ENCODE measurements at regions not wholly inside any gene's neighbourhood (a gene's known extent, or its start where the extent isn't known, plus 50 kb on each side); places are given as distances from the start of the nearest gene placed in this dataset.
"Not testable (repeated sequence)": the region's sequence is repeated elsewhere in the genome, so short reads cannot be mapped to it uniquely, and the experiment has no call there.

DNA sequence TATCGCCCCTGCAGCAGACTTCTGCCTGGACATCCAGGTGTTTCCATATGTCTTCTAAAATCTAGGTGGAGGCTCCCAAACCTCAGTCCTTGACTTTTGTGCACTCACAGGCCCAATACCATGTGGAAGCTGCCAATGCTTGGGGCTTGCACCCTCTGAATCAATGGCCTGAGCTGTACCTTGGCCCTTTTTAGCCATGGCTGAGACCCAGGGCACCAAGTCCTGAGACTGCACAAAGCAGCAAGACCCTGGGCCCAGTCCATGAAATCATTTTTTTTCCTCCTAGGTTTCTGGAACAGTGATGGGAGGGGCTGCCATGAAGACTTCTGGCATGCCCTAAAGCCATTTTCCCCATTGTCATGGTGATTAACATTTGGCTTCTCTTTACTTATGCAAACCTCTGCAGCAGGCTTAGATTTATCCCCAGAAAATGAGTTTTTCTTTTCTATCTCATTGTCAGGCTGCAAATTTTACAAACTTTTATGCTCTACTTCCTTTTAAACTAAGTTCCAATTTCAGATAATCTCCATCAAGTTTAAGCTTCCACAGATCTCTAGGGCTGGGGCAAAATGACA, 1445.8 kb upstream of the FLRT2 start:
- no peak for DNase-seq (ENCODE audit: low spot score)

DNA sequence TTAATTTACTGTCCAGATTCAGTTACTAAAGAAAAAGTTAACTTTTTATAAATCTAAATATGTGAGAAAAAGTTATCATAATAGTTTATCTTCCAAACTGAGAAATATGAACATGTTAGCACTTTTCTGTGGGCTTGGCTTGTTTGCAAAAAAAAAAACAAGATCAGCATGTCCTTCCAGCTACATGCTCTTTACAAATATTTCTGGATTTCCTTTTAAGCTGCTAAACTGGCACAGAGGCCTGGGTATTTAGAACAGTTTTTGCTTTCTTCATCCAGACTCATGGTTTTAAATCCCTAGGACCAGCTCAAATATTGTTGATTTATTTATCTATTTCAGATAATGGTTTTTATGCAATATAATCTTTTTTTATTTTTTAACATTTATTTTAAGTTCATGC, 1444.5 kb upstream of the FLRT2 start:
- DNase-seq (ENCODE audit: low spot score), result no peak

DNA sequence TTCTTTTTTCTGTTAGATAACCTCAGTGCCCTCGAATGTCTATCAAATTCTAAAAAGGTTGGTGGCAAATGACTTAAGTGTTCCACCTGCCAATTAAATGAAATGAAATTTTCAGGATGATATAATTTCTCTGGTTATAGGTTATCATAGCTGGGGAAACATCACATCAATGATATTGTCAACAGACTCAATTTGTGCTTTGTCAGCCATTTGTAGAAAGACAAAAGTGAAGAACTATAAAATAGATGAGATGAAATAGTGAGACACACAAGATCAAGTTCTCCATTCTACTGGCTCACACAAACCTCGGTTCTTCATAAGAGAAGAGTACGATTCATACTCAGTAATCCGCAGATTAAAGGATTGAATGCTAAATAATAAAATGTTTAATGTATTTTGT, 1443.2 kb upstream of the FLRT2 start:
- no peak for DNase-seq (ENCODE audit: low spot score)

DNA sequence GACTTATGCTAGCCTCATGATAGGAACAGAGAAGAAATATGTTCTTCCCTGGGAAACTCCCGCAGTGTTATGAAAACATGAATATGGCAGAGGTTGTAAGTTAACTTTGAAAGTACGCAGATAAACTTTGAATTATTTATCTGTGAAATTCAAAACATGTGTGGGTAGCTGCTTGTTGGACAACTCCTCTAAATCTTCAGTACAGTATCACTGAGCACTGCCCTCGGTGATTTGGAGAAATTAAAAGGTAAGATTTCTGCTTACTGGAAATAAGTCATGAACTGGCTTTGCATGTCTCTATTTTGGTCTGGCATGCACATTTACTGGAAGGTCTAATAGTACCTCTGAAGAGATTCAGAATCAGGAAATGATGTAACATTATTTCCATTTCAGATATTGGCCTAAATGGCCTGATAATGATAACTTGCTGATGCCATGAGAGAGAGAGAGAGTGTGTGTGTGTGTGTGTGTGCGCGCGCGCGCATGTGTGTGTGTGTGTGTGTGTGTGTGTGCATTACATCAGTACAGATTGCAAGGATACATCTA, 1441.9 kb upstream of the FLRT2 start:
- DNase-seq (ENCODE audit: low spot score), result no peak

DNA sequence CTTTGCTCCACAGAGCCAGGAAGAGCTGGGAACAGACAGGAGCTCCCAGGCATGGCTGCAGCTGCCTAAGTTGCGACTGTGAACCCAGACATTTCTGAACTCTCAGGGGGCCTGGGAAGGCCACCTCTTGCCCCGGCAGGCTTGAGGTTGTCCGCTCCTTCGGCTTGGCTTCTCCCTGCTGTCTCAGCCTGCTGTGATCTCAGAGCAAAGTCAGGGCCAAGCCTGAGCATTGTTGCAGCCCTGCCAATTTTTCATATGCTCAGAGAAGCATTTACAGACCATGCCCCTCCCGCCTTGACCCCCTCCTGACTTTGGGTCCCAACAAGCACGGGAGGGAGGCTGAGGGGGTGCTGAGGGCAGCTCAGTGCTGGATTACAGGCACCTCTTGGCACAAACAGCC, 1439.1 kb upstream of the FLRT2 start:
- no peak for DNase-seq (ENCODE audit: low spot score)

DNA sequence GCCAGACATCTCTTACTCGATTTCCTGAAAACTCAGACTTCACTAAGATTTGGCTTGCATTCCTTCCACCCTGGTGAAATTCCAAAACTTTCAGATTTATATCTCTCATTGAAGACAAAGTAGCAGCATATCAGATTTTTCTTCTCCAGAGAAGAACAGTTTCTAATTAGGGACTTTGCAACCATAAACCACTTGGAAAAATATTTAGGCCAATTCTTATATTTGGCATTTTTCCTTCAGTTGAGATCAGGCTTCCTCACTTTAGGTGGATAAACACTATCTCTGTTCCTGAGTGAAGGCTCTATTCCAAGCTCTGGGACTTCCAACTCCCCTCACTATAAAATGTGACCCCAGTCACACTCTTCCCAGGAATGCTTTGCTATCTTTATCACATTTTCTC, 1434.3 kb upstream of the FLRT2 start:
- DNase-seq (ENCODE audit: low spot score), result no peak

DNA sequence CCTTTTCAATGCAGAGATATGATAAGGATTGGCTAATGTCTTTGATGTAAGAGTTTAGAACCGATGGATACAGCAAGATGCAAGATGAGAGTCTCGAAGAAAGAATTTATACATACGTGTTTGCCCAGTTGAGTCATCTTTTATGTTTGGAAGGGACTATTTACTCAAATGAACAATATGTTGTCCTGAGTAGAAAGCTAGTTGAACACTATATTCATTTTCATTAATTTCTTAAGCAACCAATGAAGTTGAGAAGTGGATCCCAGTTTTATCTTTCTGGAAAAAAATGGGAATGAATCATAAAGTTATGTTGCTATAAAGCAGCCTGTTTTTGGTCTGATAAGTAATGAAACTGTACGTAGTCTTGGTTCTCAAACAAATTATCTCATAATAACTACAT, 1431.7 kb upstream of the FLRT2 start:
- DNase-seq (ENCODE audit: low spot score), result no peak

DNA sequence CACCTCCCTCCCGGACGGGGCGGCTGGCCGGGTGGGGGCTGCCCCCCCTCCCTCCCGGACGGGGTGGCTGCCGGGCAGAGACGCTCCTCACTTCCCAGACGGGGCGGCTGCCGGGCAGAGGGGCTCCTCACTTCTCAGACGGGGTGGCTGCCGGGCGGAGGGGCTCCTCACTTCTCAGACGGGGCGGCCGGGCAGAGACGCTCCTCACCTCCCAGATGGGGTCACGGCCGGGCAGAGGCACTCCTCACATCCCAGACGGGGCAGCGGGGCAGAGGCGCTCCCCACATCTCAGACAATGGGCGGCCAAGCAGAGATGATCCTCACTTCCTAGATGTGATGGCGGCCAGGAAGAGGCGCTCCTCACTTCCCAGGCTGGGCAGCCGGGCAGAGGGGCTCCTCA, 1430.4 kb upstream of the FLRT2 start:
- not testable (repeated sequence) for DNase-seq (ENCODE audit: low spot score)

DNA sequence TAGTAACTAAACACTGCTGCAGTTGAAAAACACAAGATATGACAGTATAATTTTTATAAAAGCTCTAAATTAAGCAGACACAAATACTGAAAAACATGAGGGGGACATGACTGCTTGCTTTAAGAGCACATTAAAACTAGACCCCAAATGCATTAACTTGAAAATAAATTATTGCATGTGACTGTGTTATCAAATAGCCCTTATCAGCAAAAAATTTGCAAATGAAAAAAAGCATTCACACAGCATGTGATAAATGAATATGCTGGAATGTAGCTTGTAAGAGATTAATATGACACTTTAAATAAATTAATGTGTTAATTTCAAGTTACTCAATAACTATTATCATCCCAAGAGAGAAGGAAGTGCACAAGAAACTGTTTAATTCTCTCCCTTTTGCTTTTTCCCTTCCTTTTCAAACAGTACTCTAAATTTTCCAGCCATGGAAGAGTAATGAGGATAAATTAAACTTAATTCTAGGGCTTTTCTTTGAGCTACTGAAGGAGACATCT, 1422.1 kb upstream of the FLRT2 start:
- DNase-seq (ENCODE audit: low spot score), result no peak

DNA sequence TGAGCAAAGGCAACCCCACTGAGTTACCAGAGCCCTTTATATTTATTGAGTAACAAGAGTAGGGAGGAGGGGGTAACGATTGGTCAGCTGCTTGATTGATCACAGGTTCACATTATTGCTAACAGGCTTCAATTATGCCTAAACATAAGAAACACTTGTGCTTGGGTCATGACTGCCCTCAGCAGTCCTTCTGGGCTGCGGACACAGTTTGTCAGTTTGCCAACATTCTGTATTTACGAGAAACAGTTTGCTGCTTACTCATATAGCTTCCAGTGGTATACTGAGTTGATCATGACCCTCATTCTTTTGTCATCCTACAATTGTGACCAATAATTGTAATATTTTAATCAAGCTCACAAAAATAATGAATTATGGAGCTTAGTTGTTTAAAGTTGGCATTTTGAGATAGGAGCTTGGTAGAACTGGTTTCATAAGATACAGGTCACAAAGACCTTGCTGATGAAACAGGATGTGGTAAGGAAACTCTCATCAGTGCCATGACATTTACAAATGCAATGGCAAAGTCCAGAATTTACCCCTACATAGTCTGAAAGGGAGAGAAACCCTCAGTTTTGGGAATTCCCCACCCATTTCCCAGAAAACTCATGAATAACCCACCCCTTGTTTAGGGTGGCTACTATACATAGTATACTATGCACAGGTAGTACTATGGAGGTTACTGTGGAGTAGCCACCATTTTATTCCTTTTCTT, 1421.0 kb upstream of the FLRT2 start:
- DNase-seq (ENCODE audit: low spot score), result no peak

DNA sequence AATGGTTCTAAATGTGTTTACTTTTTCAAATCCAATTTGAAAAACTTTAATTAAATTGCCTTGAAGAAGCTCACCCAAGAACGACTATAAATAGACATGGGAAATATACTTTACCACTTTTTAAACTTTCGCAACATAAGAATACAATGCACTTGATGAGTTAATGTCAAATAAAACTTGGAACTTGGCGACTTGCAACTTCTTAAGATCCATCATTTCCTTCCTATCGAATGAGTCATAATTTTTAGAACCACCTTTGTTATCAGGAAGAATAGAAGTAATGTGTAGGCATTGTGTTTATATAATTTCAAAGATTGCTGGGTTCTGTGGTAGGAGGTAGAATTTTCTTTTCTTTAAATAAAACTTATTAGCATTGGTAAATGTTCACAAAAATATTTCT, 1417.4 kb upstream of the FLRT2 start:
- no peak for DNase-seq (ENCODE audit: low spot score)

DNA sequence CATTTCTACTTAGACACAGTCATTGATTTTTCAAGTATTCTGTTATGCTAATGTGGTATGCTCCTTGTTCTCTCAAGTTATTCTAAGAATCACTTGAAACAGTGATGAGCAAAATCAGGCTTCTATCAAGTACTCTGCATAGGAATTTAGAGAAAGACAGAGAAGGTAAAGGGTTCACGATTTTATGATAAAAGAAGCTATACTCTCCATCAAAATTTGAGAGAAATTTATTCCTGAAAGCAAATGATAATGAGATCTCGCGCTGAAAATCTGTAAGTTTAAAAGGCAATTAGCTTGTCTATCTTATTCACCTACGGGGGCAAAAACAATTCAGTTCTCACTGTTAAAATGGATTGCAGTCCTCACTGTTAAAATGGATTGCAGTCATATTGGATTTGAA, 1404.3 kb upstream of the FLRT2 start:
- no peak for DNase-seq (ENCODE audit: low spot score)

DNA sequence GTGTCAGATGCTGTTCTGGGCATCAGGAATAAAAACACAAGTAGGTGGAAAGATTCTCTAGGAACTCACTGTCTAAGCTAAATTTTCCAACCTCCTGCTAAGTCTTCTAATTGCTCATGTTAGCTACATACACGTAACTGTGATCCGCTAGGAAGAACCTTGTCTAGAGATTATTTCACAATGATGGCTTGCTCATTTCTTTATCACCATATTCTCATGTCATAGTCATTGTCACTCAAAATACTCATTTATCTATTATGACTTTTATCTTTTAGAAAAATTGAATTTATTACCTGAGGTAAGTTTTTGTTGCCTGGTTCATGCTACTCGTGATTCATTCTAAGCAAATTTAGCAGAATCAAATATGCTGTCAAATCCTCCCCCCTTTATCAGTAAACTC, 1402.4 kb upstream of the FLRT2 start:
- DNase-seq (ENCODE audit: low spot score), result no peak

DNA sequence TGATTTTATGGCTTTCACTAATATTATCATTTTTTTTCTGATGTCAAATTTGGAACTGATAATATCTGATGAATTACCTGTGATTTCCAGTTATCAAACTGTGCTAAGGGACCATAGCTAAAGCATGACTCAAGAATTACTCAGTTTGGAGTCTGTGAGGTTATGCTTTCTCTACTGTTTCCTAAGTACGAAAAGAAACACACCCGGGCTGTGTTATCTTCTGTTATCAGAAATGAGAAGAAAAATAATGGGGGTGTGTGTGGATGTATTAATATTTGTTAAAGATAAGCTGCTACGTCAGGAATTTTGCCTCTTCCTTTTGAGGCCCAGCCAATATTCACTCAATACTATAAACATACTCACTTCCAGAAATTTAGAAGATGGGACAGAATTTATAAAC, 1401.9 kb upstream of the FLRT2 start:
- no peak for DNase-seq (ENCODE audit: low spot score)

DNA sequence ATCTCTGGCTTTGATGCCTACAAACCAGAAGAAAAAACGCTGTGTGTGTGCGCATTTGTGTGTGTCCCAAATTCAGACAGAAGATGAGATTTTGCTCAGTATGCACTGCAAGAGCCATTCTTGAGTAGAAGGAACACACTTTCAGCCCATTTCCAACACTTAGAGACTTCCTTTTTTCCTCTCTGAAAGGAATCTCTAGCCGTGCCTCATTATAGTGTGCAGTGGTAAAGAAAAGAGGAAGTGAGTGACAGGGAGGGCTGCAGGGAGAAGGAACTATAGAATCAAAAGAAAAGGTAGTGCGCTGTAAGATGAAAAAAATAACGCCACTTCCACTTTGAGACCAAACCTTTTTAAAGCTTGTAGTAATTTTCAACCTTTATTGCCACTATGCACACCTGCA, 1400.9 kb upstream of the FLRT2 start:
- DNase-seq (ENCODE audit: low spot score), result no peak

DNA sequence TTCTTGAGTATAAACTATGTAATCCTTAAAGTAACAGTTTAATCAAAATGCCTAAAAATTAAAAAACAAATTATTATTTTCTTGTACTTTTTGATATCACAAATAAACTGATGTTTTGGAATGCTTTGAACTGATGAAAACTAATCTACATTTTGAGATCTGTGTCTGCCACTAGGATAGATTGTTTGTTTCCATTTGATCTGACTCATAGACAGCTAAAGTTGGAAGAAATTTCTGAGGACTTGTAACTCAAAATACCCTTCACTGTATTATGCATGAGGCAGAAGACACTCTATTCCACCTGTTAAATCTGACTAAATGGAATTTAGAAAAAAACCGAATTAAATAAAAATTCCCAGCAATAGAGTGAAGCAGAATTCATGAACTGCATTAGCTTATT, 1400.0 kb upstream of the FLRT2 start:
- no peak for DNase-seq (ENCODE audit: low spot score)

DNA sequence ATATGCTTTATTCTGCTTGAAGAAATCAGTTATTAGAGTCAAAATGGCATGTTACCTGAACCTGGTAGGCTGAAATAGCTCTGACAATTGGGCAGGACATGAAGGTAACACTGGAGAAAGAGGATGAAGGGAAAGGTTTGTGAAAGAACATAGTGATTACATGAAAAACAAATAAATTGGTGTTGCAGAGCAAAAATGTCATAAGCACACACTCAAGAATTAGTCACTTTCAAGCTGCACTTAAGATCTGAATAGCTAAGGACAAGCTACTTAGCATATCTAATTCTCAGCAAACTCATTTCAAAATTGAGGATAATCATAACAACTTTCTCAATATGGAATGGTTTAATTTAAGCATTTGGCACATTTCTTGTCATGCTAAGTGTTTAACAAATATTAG, 1398.0 kb upstream of the FLRT2 start:
- DNase-seq (ENCODE audit: low spot score), result no peak

DNA sequence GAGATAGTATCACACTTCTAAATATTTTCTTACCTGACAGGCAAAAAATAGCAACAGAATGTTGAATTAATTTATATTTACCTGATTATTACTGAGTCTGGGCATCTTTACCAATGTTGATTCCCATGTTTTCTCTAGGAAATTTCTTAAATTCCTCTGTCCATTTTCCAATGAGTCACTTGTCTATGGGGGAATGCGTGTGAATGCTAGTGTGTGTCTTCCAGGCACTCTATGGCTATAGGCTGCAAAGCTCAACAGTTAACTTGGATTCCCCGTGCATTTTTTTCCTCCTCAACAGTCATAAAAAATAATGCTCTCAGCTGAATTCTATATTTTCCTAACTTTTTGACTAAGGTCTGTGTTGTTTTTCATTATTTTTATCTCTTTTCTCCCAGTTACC, 1385.8 kb upstream of the FLRT2 start:
- DNase-seq (ENCODE audit: low spot score), result no peak

DNA sequence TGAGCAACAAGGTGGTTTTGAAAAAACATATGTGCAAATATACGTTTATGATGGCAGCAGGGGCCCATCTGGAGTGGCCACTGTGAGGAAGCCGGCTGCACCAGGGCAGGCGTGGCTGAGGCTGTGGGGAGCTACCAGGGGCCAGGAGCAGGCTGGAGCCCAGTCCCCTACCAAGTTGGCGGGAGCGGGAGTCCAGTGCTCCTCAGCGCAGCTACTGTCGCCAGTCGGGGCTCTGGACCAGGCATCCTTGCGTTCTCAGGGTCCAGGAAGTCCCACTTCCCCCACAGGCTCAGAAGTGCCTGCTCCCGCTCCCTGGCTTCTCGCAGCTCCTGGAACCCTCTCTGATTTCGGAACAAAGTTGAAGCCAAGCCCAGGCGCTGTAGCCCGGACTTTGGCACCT, 1377.5 kb upstream of the FLRT2 start:
- no peak for DNase-seq (ENCODE audit: low spot score)

DNA sequence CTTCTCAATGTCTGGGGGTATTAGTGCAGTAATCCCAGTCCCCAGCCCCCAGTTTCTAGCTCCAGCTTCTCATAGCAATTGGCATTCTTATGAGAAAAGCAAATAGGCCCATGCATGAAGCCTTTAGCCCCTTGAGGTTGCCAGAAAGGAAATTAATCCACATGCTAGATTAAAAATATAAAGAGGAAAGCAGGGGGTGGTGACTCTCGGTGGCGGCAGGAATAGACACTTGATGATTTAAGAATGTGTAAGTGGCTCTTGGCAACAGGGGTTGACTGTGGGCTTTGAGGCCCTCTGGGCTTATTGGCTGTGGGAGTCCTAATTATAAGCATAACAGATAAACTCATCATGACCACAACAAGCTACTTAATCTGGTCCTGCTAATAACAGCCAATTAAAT, 1367.3 kb upstream of the FLRT2 start:
- DNase-seq (ENCODE audit: low spot score), result no peak

DNA sequence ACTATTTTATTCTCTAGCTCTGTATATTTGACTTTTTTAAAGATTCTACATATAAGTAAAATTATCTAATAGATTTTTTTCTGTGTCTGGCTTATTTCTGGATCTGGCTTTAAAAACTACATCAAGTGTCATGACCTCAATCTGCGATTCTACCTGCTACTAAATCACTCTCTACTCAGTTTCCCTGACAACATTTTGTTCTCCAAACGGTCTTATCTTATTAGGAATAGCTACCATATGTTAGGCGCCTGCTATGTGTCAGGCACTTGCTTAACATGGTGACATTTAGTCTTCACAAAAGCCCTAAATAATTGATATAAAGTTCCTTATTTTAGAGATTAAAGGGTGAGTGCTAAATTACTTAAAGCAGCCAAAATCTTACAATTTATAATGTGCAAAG, 1362.9 kb upstream of the FLRT2 start:
- DNase-seq (ENCODE audit: low spot score), result no peak

DNA sequence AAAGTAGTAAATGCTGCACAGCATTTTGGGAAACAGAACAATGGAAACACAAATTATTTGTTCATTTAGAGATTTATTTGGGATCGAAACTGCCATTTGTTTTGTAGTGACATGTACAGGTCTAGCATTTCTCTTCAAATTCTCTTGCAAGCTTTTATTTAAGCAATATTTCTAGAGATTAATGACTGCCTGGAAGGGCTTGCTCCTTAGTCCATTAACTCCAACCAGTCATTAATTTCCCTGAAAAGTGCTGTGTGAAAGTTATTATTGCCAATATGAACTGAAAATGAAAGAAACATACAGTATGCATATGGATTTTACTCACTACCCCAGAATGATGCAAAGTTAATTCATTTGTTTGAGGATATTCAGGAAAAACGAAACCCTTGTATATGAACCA, 1349.6 kb upstream of the FLRT2 start:
- DNase-seq (ENCODE audit: low spot score), result no peak

DNA sequence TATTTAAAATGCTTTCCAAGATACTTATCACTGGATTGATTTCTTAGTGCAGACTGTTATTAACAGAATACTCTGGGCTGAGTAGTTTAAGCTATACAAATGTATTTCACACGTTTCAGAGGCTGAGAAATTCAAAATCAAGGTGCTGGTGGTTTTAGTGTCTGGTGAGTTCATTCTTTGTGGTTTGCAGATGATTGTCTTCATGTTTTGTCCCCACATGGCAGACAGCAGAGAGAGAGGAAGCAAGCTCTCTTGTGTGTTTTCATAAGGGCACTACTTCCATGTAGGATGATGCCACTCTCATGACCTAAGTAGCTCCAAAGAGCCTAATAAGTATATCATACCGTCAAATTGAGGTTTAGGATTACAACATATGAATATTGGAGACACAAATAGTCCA, 1348.9 kb upstream of the FLRT2 start:
- no peak for DNase-seq (ENCODE audit: low spot score)

DNA sequence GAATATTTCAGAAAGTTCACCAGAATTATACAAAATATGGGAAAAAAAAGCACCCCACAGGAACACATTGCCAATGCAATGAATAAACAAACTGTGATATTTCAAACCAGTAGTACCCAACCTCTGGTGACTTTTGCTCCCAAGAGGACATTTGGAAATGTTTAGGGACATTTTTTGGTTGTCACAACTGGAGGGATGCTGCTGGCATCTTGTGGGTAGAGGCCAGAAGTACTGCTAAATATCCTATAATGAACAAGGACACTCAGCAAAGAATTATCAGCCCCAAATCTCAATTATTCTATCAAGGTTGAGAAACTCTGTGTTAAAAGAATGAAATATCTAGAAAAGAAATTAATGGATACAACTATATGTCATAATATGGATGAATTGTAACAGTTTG, 1334.4 kb upstream of the FLRT2 start:
- DNase-seq (ENCODE audit: low spot score), result no peak
